ENCODE measurements at regions not wholly inside any gene's neighbourhood (a gene's known extent, or its start where the extent isn't known, plus 50 kb on each side); places are given as distances from the start of the nearest gene placed in this dataset.
"Not testable (repeated sequence)": the region's sequence is repeated elsewhere in the genome, so short reads cannot be mapped to it uniquely, and the experiment has no call there.

- DNase-seq: peak; percentile 71
These were observed 144.7 kb upstream of the ZNF217 start for GRCh38 chr20:53738039-53738944.

- DNase-seq: no peak
These were observed 143.9 kb upstream of the ZNF217 start for GRCh38 chr20:53737396-53738038.

DNA sequence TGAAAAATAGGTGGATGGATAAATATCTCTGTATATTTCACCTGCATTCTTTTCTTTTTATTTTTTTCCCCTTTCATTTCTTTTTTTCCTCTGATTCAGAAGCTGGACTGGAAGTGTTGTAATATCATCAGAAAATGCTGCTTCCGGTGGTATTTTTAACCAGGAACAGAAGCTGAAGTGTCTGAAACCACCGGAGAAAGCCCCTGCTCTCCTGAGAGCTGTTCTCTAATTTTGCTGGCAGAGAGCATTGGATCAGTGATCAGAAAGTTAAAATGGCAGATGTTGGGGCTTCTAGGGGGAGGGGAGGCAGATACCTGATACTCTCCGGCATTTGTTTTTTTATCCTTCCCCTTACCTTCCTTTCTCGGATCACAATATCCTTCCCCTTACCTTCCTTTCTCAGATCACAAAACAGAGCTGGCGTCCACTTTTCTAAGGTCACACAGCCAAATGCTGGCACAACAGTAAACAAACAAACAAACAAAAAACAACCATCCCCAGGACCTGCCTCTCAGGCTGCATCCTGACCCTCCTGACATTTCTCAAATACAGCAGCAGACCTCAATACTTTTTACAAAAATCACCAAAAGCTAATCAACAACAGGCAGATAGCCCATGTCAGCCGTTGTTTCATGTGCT lies 143.2 kb upstream of the ZNF217 start:
- no peak for DNase-seq

GRCh38 chr20:53736122-53736756 lies 142.6 kb upstream of the ZNF217 start:
- DNase-seq: no peak

DNA sequence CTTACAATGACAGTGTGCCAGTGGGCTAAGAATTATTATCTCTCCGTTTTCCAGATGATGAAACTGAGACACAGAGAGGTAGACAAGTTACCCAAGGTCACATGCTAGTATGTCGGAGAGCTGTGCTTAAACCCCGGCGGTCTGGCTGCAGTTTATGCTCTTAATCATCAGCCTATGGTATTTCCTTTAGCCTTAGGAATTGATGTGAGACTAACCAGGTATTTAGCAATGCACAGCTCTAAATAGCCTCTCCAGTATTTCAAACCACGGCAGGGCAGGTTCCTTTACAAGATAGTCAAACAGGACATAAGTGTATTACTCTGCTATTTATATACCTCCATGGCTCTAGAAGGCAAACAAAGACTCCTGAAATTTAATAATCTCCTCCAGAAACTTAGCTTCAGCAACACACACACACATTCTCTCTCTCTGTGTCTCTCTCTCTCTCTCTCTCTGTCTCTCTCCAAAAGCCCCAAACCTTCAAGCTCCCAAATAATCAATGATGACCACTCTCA lies 142.0 kb upstream of the ZNF217 start:
- no peak for DNase-seq

DNA sequence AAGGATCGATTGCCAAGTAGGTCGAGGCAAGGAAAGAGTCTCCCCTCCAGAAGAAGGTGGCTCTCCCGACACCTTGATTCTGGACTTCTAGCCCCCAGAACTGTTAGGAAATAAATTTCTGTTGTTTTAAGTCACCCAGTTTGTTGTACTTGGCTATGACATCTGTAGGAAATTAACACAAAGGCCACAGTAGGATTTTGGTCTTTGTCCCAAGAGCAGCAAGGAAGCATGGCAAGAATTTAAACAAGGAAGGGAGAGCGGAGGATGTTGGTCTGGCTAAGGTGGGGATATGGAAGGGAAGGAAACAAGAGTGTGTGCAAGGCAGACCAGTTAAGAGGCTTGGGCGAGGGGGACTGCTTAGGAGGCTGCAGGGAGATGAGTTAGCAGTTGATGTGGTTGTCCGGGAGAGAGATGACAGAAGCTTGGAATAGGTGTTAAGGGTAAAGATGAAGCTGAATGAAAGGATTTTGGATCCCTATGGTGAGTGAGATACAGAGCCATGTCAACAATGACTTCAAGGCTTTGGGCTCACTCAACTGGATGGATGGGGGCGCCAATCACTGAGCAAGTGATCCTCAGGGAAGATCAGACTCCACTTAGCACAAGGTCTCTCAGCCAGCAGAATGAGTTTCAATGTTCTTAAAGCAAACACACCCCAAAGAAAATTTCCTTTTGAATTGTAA lies 140.5 kb upstream of the ZNF217 start:
- no peak for DNase-seq

GRCh38 chr20:53731595-53731994 lies 138.0 kb upstream of the ZNF217 start:
- no peak for DNase-seq

GRCh38 chr20:53728359-53728758 lies 134.7 kb upstream of the ZNF217 start:
- DNase-seq: no peak

DNA sequence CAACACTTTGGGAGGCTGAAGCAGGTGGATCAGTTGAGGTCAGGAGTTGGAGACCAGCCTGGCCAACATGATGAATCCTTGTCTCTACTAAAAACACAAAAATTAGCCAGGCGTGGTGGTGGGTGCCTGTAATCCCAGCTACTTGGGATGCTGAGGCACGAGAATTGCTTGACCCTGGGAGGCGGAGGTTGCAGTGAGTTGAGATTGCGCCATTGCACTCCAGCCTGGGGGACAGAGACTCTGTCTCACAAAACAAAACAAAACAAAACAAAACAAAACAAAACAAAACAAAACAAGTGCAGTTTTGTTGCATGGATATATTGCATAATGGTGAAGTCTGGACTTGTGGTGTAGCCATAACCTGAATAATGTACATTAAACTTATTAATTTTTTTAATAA lies 133.6 kb upstream of the ZNF217 start:
- DNase-seq: not testable (repeated sequence)

DNA sequence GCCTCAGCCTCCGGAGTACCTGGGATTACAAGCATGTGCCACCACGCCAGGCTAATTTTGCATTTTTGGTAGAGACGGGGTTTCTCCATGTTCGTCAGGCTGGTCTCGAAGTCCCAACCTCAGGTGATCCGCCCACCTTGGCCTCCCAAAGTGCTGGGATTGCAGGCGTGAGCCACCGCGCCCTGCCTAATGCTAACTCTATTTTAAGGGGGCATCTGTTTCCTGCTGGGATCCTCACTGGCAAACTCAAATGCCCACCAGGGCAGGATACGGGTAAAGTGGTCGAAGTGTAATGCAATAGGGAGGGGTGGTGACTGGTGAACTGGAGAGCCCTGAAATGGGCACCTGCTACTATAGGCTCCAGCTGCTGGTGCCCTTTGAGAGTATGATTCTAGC lies 131.9 kb upstream of the ZNF217 start:
- no peak for DNase-seq

- DNase-seq: no peak
These were observed 130.0 kb upstream of the ZNF217 start for GRCh38 chr20:53723621-53724020.

GRCh38 chr20:53723045-53723444 lies 129.4 kb upstream of the ZNF217 start:
- DNase-seq: no peak

GRCh38 chr20:53722515-53723036 lies 128.9 kb upstream of the ZNF217 start:
- DNase-seq: no peak

GRCh38 chr20:53721445-53721963 lies 127.9 kb upstream of the ZNF217 start:
- DNase-seq: not testable (repeated sequence)

GRCh38 chr20:53719171-53719803 lies 125.6 kb upstream of the ZNF217 start:
- DNase-seq: not testable (repeated sequence)

DNA sequence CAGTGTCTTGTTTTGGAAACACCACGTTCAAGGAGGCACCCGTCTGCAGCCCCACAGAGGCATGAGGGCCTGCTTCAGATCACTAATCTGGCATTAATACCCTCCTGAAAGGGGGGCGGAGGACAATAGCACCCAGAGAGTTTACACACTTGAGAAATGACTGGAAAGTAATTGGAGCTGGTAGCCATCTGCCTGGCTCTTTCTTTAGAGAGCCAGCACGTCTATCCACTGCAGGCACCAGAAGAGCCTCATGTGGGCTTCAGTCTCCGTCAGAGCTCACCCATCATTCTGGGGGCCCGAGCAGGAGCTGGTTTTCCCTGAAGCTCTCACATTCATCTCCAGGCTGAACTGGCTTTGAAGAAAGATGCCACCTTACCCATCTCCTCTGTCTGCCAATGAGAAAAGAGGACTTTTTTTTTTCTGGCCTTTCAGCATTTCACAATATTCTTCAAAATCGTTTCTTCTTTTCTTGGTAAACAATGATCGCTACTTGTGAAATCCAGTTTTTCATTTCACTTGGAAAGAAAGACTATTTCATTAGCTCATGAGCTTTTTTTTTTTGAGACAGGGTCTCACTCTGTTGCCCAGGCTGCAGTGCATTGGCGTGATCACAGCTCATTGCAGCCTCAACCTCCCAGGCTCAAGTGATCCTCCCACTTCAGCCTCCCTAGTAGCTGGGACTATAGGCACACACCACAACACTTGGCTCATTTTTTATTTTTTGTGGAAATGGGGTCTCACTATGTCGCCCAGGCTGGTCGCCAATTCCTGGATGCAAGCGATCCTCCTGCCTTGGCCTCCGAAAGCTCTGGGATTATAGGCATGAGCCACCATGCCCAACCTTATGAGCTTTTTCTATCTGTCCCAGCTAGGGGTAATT lies 124.7 kb upstream of the ZNF217 start:
- no peak for DNase-seq

GRCh38 chr20:53716395-53716794 lies 122.8 kb upstream of the ZNF217 start:
- no peak for DNase-seq

DNA sequence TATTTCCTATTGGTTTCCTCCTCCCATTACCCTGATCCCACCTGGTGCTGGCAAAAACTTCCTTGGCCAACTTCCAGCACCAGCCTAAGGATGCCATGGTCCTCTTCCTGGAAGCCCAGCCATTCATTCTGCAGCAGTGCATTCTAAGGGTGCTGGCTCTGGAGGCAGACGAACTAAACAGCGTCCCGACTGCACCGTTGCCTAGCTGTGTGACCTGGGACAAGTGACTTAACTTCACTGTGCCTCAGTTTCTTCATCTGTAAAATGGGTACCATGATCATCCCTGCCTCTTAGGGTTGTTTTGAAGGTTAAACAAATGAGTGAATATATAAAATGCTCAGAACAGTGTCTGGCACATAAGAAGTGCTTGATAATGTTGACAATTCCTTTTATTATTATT lies 120.9 kb upstream of the ZNF217 start:
- no peak for DNase-seq

GRCh38 chr20:53713328-53714056 lies 119.9 kb upstream of the ZNF217 start:
- no peak for DNase-seq
